IPS-15b (cell line): ENCODE measurements at regions not wholly inside any gene's neighbourhood (a gene's known extent, or its start where the extent isn't known, plus 50 kb on each side); places are given as distances from the start of the nearest gene placed in this dataset.
"Not testable (repeated sequence)": the region's sequence is repeated elsewhere in the genome, so short reads cannot be mapped to it uniquely, and the experiment has no call there.

Experiments
- H3K27me3 ChIP-seq: one replicate; pipeline ENCODE4 v1.6.1; 2013; ENCODE audit warnings: low read length; ENCODE audit not compliant: control insufficient read depth, insufficient read depth
- H3K36me3 ChIP-seq: one replicate; pipeline ENCODE4 v1.6.1; 2013; ENCODE audit warnings: low read length; ENCODE audit not compliant: control insufficient read depth, insufficient read depth
- H3K4me1 ChIP-seq: one replicate; pipeline ENCODE4 v1.6.1; 2013; ENCODE audit warnings: mild to moderate bottlenecking, low read length; ENCODE audit not compliant: control insufficient read depth, insufficient read depth
- H3K4me3 ChIP-seq: one replicate; pipeline ENCODE4 v1.5.1; 2013; ENCODE audit warnings: low read depth, low read length
- H3K9ac ChIP-seq: one replicate; pipeline ENCODE4 v1.6.1; 2013; ENCODE audit warnings: low read depth, mild to moderate bottlenecking, low read length
- H3K9me3 ChIP-seq: one replicate; pipeline ENCODE4 v1.6.1; 2013; ENCODE audit warnings: mild to moderate bottlenecking, low read length; ENCODE audit not compliant: control insufficient read depth, insufficient read depth

- no peak overlapping the region for H3K4me3 ChIP-seq
- H3K36me3 ChIP-seq: no peaks in the 10 kb centered on the region
- no peaks in the 10 kb centered on the region for H3K4me1 ChIP-seq
- H3K27me3 ChIP-seq: no peaks in the 10 kb centered on the region
- H3K9ac ChIP-seq: no peak overlapping the region
- H3K9me3 ChIP-seq: no peaks in the 10 kb centered on the region
Observed at GRCh38 chr3:31191354-31191753, 296.9 kb upstream of the GADL1 start.

GRCh38 chr3:31193429-31193828 lies 299.0 kb upstream of the GADL1 start:
- Histone ChIP-seq H3K9me3 (no peaks in the 10 kb centered on the region), H3K9ac (no peak overlapping the region), H3K4me1 (peaks cover 3% of the 10 kb centered on the region), H3K36me3 (no peaks in the 10 kb centered on the region), H3K4me3 (no peak overlapping the region), H3K27me3 (no peaks in the 10 kb centered on the region)

GRCh38 chr3:31193871-31194270 lies 299.4 kb upstream of the GADL1 start:
- Histone ChIP-seq H3K4me3 (no peak overlapping the region), H3K9ac (no peak overlapping the region), H3K9me3 (no peaks in the 10 kb centered on the region), H3K27me3 (no peaks in the 10 kb centered on the region), H3K36me3 (no peaks in the 10 kb centered on the region), H3K4me1 (peaks cover 3% of the 10 kb centered on the region)

- Histone ChIP-seq H3K36me3 (no peaks in the 10 kb centered on the region), H3K9ac (no peak overlapping the region)
Observed at GRCh38 chr3:31196261-31196660, 301.8 kb upstream of the GADL1 start.

GRCh38 chr3:31196881-31197364 lies 302.5 kb upstream of the GADL1 start:
- Histone ChIP-seq H3K4me3 (no peak overlapping the region), H3K27me3 (no peaks in the 10 kb centered on the region), H3K9ac (no peak overlapping the region), H3K9me3 (no peaks in the 10 kb centered on the region), H3K36me3 (no peaks in the 10 kb centered on the region), H3K4me1 (peaks cover 3% of the 10 kb centered on the region)

More at GRCh38 chr3:31196261-31196660, 301.8 kb upstream of the GADL1 start:
- H3K9me3 ChIP-seq: no peaks in the 10 kb centered on the region
- no peaks in the 10 kb centered on the region for H3K27me3 ChIP-seq
- H3K4me3 ChIP-seq: no peak overlapping the region
- H3K4me1 ChIP-seq: peaks cover 3% of the 10 kb centered on the region

- Histone ChIP-seq H3K4me1 (peaks cover 3% of the 10 kb centered on the region), H3K9ac (no peak overlapping the region), H3K4me3 (no peak overlapping the region), H3K36me3 (no peaks in the 10 kb centered on the region), H3K27me3 (no peaks in the 10 kb centered on the region), H3K9me3 (no peaks in the 10 kb centered on the region)
Observed at GRCh38 chr3:31197941-31198340, 303.5 kb upstream of the GADL1 start.

- no peaks in the 10 kb centered on the region for H3K36me3 ChIP-seq
- H3K4me3 ChIP-seq: no peak overlapping the region
- H3K9ac ChIP-seq: no peak overlapping the region
- H3K27me3 ChIP-seq: no peaks in the 10 kb centered on the region
- peaks cover 3% of the 10 kb centered on the region for H3K4me1 ChIP-seq
- no peaks in the 10 kb centered on the region for H3K9me3 ChIP-seq
Observed at GRCh38 chr3:31198890-31199289, 304.4 kb upstream of the GADL1 start.

- no peaks in the 10 kb centered on the region for H3K27me3 ChIP-seq
- no peaks in the 10 kb centered on the region for H3K9me3 ChIP-seq
- no peaks in the 10 kb centered on the region for H3K4me1 ChIP-seq
- no peaks in the 10 kb centered on the region for H3K36me3 ChIP-seq
- H3K9ac ChIP-seq: no peak overlapping the region
- no peak overlapping the region for H3K4me3 ChIP-seq
Observed at GRCh38 chr3:31203960-31204795, 309.7 kb upstream of the GADL1 start.

GRCh38 chr3:31204796-31205056 lies 310.3 kb upstream of the GADL1 start:
- not testable (repeated sequence) for H3K9ac ChIP-seq, H3K9me3 ChIP-seq

GRCh38 chr3:31210068-31210645 lies 315.7 kb upstream of the GADL1 start:
- Histone ChIP-seq H3K4me3 (no peak overlapping the region), H3K9ac (no peak overlapping the region), H3K4me1 (no peaks in the 10 kb centered on the region), H3K9me3 (no peaks in the 10 kb centered on the region), H3K36me3 (no peaks in the 10 kb centered on the region), H3K27me3 (no peaks in the 10 kb centered on the region)

More at GRCh38 chr3:31204796-31205056, 310.3 kb upstream of the GADL1 start:
- not testable (repeated sequence) for H3K36me3 ChIP-seq, H3K4me3 ChIP-seq, H3K4me1 ChIP-seq, H3K27me3 ChIP-seq

GRCh38 chr3:31213869-31214486 lies 318.7 kb upstream of the STT3B start:
- H3K4me3 ChIP-seq: no peak overlapping the region
- H3K27me3 ChIP-seq: no peaks in the 10 kb centered on the region
- H3K9ac ChIP-seq: no peak overlapping the region
- no peaks in the 10 kb centered on the region for H3K9me3 ChIP-seq
- no peaks in the 10 kb centered on the region for H3K36me3 ChIP-seq
- no peaks in the 10 kb centered on the region for H3K4me1 ChIP-seq

- Histone ChIP-seq H3K36me3 (no peaks in the 10 kb centered on the region), H3K9ac (no peak overlapping the region), H3K4me1 (no peaks in the 10 kb centered on the region), H3K4me3 (no peak overlapping the region), H3K9me3 (no peaks in the 10 kb centered on the region), H3K27me3 (no peaks in the 10 kb centered on the region)
Observed at GRCh38 chr3:31218082-31218481, 314.6 kb upstream of the STT3B start.
